Heart right ventricle (tissue), 16 donors: ENCODE measurements at regions not wholly inside any gene's neighbourhood (a gene's known extent, or its start where the extent isn't known, plus 50 kb on each side); places are given as distances from the start of the nearest gene placed in this dataset.

Experiments used
- ATAC-seq, 8 donors: fragments of 200-7000 bp; cut with Tn5 transposase; one replicate each; pipeline ENCODE4 v1.9.1; 2020; ENCODE audit warnings: mild to moderate bottlenecking in 8 of 8, moderate library complexity in 8 of 8, moderate number of reproducible peaks in 1 of 8
- DNase-seq, 2 donors: peaks; one replicate each; pipeline ENCODE4 v3.0.0-alpha.2; 2020
- H3K27ac ChIP-seq, 10 donors: fragments of 200-600 bp; sonication (generic) in 2 of 10; one replicate each; pipeline versions ENCODE4 v1.5.0 to v1.8.0; 2020 to 2022; ENCODE audit warnings: mild to moderate bottlenecking in 3 of 10
- H3K27me3 ChIP-seq, 7 donors: fragments of 200-600 bp; one replicate each; pipeline ENCODE4 v1.8.0; 2021 to 2022; ENCODE audit warnings: mild to moderate bottlenecking in 2 of 7
- H3K36me3 ChIP-seq, 9 donors: fragments of 200-600 bp; sonication (generic) in 1 of 9; one replicate each; pipeline versions ENCODE4 v1.5.0 to v1.8.0; 2020 to 2022; ENCODE audit warnings: mild to moderate bottlenecking in 2 of 9
- H3K4me1 ChIP-seq, 9 donors: fragments of 200-600 bp; sonication (generic) in 1 of 9; one replicate each; pipeline versions ENCODE4 v1.5.0 to v1.8.0; 2020 to 2022; ENCODE audit warnings: mild to moderate bottlenecking in 4 of 9
- H3K4me3 ChIP-seq, 10 donors: fragments of 200-600 bp; sonication (generic) in 2 of 10; one replicate each; pipeline versions ENCODE4 v1.5.0 to v1.8.0; 2020 to 2022; ENCODE audit warnings: mild to moderate bottlenecking in 7 of 10, moderate library complexity in 2 of 10
- H3K9me3 ChIP-seq, 11 donors: fragments of 200-600 bp in 10 of 11; sonication (generic) in 2 of 11; one replicate each; pipeline versions ENCODE4 v1.5.0 to v1.8.0; 2013 to 2022; ENCODE audit warnings: mild to moderate bottlenecking in 2 of 11, control low read depth in 1 of 11, moderate library complexity in 1 of 11
- CTCF ChIP-seq, 9 donors: fragments of 200-600 bp; sonication (generic) in 2 of 9; IDR thresholded peaks; one replicate each; pipeline versions ENCODE4 v1.5.0 to v1.8.0; 2021 to 2022; ENCODE audit warnings: antibody characterized with exemption in 9 of 9, mild to moderate bottlenecking in 5 of 9, moderate library complexity in 1 of 9
- WGBS, 2 donors: extraction: QIAGEN DNeasy Blood & Tissue Kit; methylation state at CpG; one replicate each; pipeline ENCODE4 v1.1.7; 2013; ENCODE audit warnings: inconsistent platforms in 1 of 2; 5-methylcytosine and 5-hydroxymethylcytosine counted together
- intact Hi-C, 10 donors: fragments of 100-400 bp; cut with DNase I; formaldehyde crosslinking; loops; one replicate each; pipeline versions ENCODE4 v1.11.1 to v1.14.2; 2022
- donor health status: Arrhythmogenic right ventricular cardiomyopathy.
- donor health status: ischemic (EF 13 %, LVEDD 7.1; RV severe dilation, severe dysfunction).
- donor health status: healthy with polysubstance abuse.
- donor health status: DM: no; HTN: yes; CAD: no.
- donor health status: DM: no; HTN: no; CAD: no.
- donor health status: ischemic (EF 25% LVEDD 6.9; RV normal size, moderate dysfunction).
- donor health status: ischemic (EF 25% LVEDD 5.7; RV mildly dilated, moderate dysfunction).
- donor health status: healthy.
- donor health status: DM: yes; HTN: yes; CAD: no.
- donor health status: Ischemic cardiomyopathy.
- donor health status: ischemic (EF 35%, LVEDD 5.7; RV mildly dilated, moderate dysfunction).
- donor health status: nonischemic (EF 11% LVEDD 7.7; RV severe dilation, severe dysfunction).
- donor health status: DM: yes; HTN: yes; CAD: no.
- donor health status: PGD.
- donor health status: ischemic (EF 29% LVEDD 5.4; RV normal size, mild dysfunction).
- donor health status: nonischemic (EF 23%, LVEDD 6.1; RV moderate dilation, normal function).

- no peak for TF ChIP-seq CTCF (IDR thresholded peaks at IDR 0.05)
- WGBS, 2 donors: 85 to 91% methylated on average over 3 of the region's 3 CpGs
- Histone ChIP-seq H3K36me3 (no peaks in the 10 kb centered on the region), H3K27me3 (no peaks in the 10 kb centered on the region), H3K9me3 (peaks cover 0 to 6% (median 0%) of the 10 kb centered on the region in 11 donors), H3K4me1 (peaks cover 0 to 10% (median 0%) of the 10 kb centered on the region in 9 donors), H3K27ac (no peak overlapping the region), H3K4me3 (no peak overlapping the region)
- ATAC-seq (no peak), DNase-seq (no peak)
- intact Hi-C loops: no loop called here
Observed at GRCh38 chr1:56167596-56167995, 411.8 kb downstream of the PLPP3 start.

- no peaks in the 10 kb centered on the region for H3K27me3 ChIP-seq
- no peak for TF ChIP-seq CTCF (IDR thresholded peaks at IDR 0.05)
- intact Hi-C loops: no loop called here
- H3K9me3 ChIP-seq: peaks cover 0 to 6% (median 0%) of the 10 kb centered on the region in 11 donors
- DNase-seq (no peak), ATAC-seq (no peak)
- WGBS, 2 donors: 74 to 89% methylated on average over 6 of the region's 6 CpGs
- no peak overlapping the region for H3K27ac ChIP-seq
- H3K36me3 ChIP-seq: no peaks in the 10 kb centered on the region
- no peak overlapping the region for H3K4me3 ChIP-seq
- H3K4me1 ChIP-seq: peaks cover 0 to 9% (median 0%) of the 10 kb centered on the region in 9 donors
Observed at GRCh38 chr1:56160773-56161315, 418.5 kb downstream of the PLPP3 start.

- intact Hi-C loops: no loop called here
- H3K36me3 ChIP-seq: no peaks in the 10 kb centered on the region
- 67 to 83% methylated on average over 5 of the region's 5 CpGs for WGBS, 2 donors
- DNase-seq (no peak), ATAC-seq (no peak)
- H3K4me3 ChIP-seq: no peak overlapping the region
- peaks cover 0 to 15% (median 0%) of the 10 kb centered on the region in 9 donors for H3K4me1 ChIP-seq
- TF ChIP-seq CTCF (IDR thresholded peaks at IDR 0.05): no peak
- H3K27ac ChIP-seq: no peak overlapping the region
- H3K9me3 ChIP-seq: no peaks in the 10 kb centered on the region
- no peaks in the 10 kb centered on the region for H3K27me3 ChIP-seq
Observed at GRCh38 chr1:56156971-56157876, 422.1 kb downstream of the PLPP3 start.

GRCh38 chr1:56153276-56153675 is 426.1 kb downstream of the PLPP3 start:
- intact Hi-C loops: no loop called here
- TF ChIP-seq CTCF (IDR thresholded peaks at IDR 0.05): no peak
- 87 to 97% methylated on average over 2 of the region's 2 CpGs for WGBS, 2 donors
- no peak overlapping the region for H3K27ac ChIP-seq
- no peaks in the 10 kb centered on the region for H3K9me3 ChIP-seq
- ATAC-seq (no peak), DNase-seq (no peak)
- no peak overlapping the region for H3K4me3 ChIP-seq
- peaks cover 0 to 30% (median 4%) of the 10 kb centered on the region in 9 donors for H3K4me1 ChIP-seq
- H3K27me3 ChIP-seq: no peaks in the 10 kb centered on the region
- H3K36me3 ChIP-seq: no peaks in the 10 kb centered on the region
